ENCODE measurements at regions not wholly inside any gene's neighbourhood (a gene's known extent, or its start where the extent isn't known, plus 50 kb on each side); places are given as distances from the start of the nearest gene placed in this dataset.

- no peak for TF ChIP-seq NR2F2 (IDR thresholded peaks at IDR 0.05)
- TF ChIP-seq TAF1 (conservative IDR thresholded peaks at IDR 0.05), result no peak
- no peak for TF ChIP-seq FOXA1 (IDR thresholded peaks at IDR 0.05)
- TF ChIP-seq CTCF (IDR thresholded peaks at IDR 0.05; ENCODE audit: low read depth, low read length, missing input control), result no peak
- TF ChIP-seq FOXA2 (IDR thresholded peaks at IDR 0.05), result no peak
- no peak for TF ChIP-seq EGR1 (IDR thresholded peaks at IDR 0.05; ENCODE audit: low read depth in 2 of 2)
- no peak for TF ChIP-seq GABPA (IDR thresholded peaks at IDR 0.05 in 1 of 2, conservative IDR thresholded peaks at IDR 0.05 in 1 of 2)
- no peak for TF ChIP-seq MAX (IDR thresholded peaks at IDR 0.05)
- TF ChIP-seq RAD21 (IDR thresholded peaks at IDR 0.05), result no peak
- no peak for TF ChIP-seq RXRA (IDR thresholded peaks at IDR 0.05)
Observed at GRCh38 chr9:115261656-115262081, 143.7 kb upstream of the TNC start.

All from liver (tissue), 3 donors.